HCT116 (cell line): ENCODE measurements at regions not wholly inside any gene's neighbourhood (a gene's known extent, or its start where the extent isn't known, plus 50 kb on each side); places are given as distances from the start of the nearest gene placed in this dataset.

Experiments
- ATAC-seq: fragments of 200-7000 bp; cut with Tn5 transposase; 2 replicates; pipeline ENCODE4 v1.9.1; 2020; ENCODE audit warnings: mild to moderate bottlenecking, moderate library complexity
- BruUV-seq: library from RNA; stranded (reverse); fragments of 400-500 nt; replicated peaks from 2 replicates; lab custom pipeline; 2021; lab: Mats Ljungman, UMichigan
- CTCF ChIA-PET: fragments of 300-600 bp; sonication (Branson Sonifier 250); formaldehyde crosslinking; loops from one replicate; lab custom pipeline; 2021; ENCODE audit warnings: antibody characterized with exemption; lab: Charles Lee
- POLR2A ChIA-PET: fragments of 300-600, 350-600 bp; sonication (Branson Sonifier 250); formaldehyde crosslinking; loops from one replicate; lab custom pipeline; 2021; ENCODE audit warnings: antibody characterized with exemption; lab: Charles Lee
- RAD21 ChIA-PET, 2 experiments: fragments of 300-600 bp; sonication (Branson Sonifier 250); formaldehyde crosslinking; loops; one replicate each; lab custom pipeline; 2023; ENCODE audit warnings: low total read pairs in 2 of 2; ENCODE audit not compliant: uncharacterized antibody in 2 of 2, unreplicated experiment in 2 of 2, low non-redundant PET in 1 of 2; lab: Charles Lee
- DNase-seq: peaks from one replicate; pipeline ENCODE4 v3.0.0-alpha.2; 2010; ENCODE audit warnings: low read depth, low spot score
- H2AFZ ChIP-seq: fragments of 200-600 bp; shearing (Covaris generic), sonication (generic); 2 replicates; pipeline ENCODE4 v1.6.1; 2017; ENCODE audit warnings: low read depth, mixed run types, mixed read lengths, antibody characterized with exemption, low read length; ENCODE audit not compliant: poor library complexity, severe bottlenecking
- H3K27ac ChIP-seq: 2 replicates; pipeline ENCODE4 v1.5.1; 2012; ENCODE audit warnings: low read depth, low read length
- H3K27me3 ChIP-seq: fragments of 200-600 bp; sonication (generic); 2 replicates; pipeline ENCODE4 v1.6.1; 2016; ENCODE audit warnings: mixed run types, low read length, mixed read lengths; ENCODE audit not compliant: insufficient read depth
- H3K36me3 ChIP-seq, 2 experiments: fragments of 200-500 bp in 1 of 2; fragments of 200-600 bp in 1 of 2; sonication (Bioruptor generic) in 1 of 2; sonication (generic) in 1 of 2; 2 replicates each; pipeline versions ENCODE4 v1.5.1 to v1.6.1; 2014 to 2016; ENCODE audit warnings: low read length in 2 of 2, inconsistent platforms in 1 of 2, mixed read lengths in 1 of 2, mixed run types in 1 of 2; ENCODE audit not compliant: insufficient read depth in 2 of 2, control insufficient read depth in 1 of 2
- H3K4me1 ChIP-seq, 2 experiments: fragments of 200-600 bp in 1 of 2; sonication (generic) in 1 of 2; 2 replicates each; pipeline versions ENCODE4 v1.5.1 to v1.6.1; 2012 to 2017; ENCODE audit warnings: low read length in 2 of 2, inconsistent platforms in 1 of 2, mild to moderate bottlenecking in 1 of 2, mixed read lengths in 1 of 2, mixed run types in 1 of 2, moderate library complexity in 1 of 2; ENCODE audit not compliant: insufficient read depth in 2 of 2, control insufficient read depth in 1 of 2
- H3K4me2 ChIP-seq: fragments of 200-600 bp; sonication (generic); 2 replicates; pipeline ENCODE4 v1.6.1; 2017; ENCODE audit warnings: mixed run types, low read length, mixed read lengths
- H3K4me3 ChIP-seq, 2 experiments: fragments of 200-600 bp in 1 of 2; sonication (generic) in 1 of 2; replicated peaks in 1 of 2; 2 replicates each; pipeline ENCODE4 v1.5.1; 2011 to 2016; ENCODE audit warnings: low read length in 2 of 2, control low read depth in 1 of 2, low read depth in 1 of 2, mild to moderate bottlenecking in 1 of 2, mixed read lengths in 1 of 2, mixed run types in 1 of 2
- H3K79me2 ChIP-seq: fragments of 200-600 bp; sonication (generic); 2 replicates; pipeline ENCODE4 v1.6.1; 2017; ENCODE audit warnings: mild to moderate bottlenecking, mixed run types, low read length, moderate library complexity, mixed read lengths; ENCODE audit not compliant: insufficient read depth
- H3K9ac ChIP-seq: fragments of 200-600 bp; sonication (generic); 2 replicates; pipeline ENCODE4 v1.6.1; 2016; ENCODE audit warnings: low read length, mixed read lengths
- H3K9me2 ChIP-seq: fragments of 200-600 bp; sonication (generic), shearing (Covaris generic); 2 replicates; pipeline ENCODE4 v1.6.1; 2017; ENCODE audit warnings: mixed run types, mild to moderate bottlenecking, moderate library complexity; ENCODE audit not compliant: insufficient read depth
- H3K9me3 ChIP-seq, 2 experiments: fragments of 200-500 bp in 1 of 2; fragments of 200-600 bp in 1 of 2; sonication (Bioruptor generic) in 1 of 2; sonication (generic) in 1 of 2; 2 replicates each; pipeline ENCODE4 v1.6.1; 2014 to 2017; ENCODE audit warnings: low read length in 2 of 2, mixed read lengths in 2 of 2, inconsistent platforms in 1 of 2, low read depth in 1 of 2, mild to moderate bottlenecking in 1 of 2, mixed run types in 1 of 2, moderate library complexity in 1 of 2; ENCODE audit not compliant: control insufficient read depth in 1 of 2, insufficient read depth in 1 of 2
- H4K20me1 ChIP-seq: fragments of 200-600 bp; sonication (generic), shearing (Covaris generic); 2 replicates; pipeline ENCODE4 v1.6.1; 2017; ENCODE audit warnings: mixed run types, mild to moderate bottlenecking, moderate library complexity; ENCODE audit not compliant: insufficient read depth
- CBX3 ChIP-seq: IDR thresholded peaks from 2 replicates; pipeline ENCODE4 v1.6.1; 2012; ENCODE audit warnings: low read depth
- CEBPB ChIP-seq: IDR thresholded peaks from 2 replicates; pipeline ENCODE4 v1.6.1; 2012; ENCODE audit warnings: low read depth
- POLR2AphosphoS5 ChIP-seq: IDR thresholded peaks from 2 replicates; pipeline ENCODE4 v1.6.1; 2011; ENCODE audit warnings: mild to moderate bottlenecking, low read depth, low read length, moderate library complexity
- SIN3A ChIP-seq: IDR thresholded peaks from 2 replicates; pipeline ENCODE4 v1.6.1; 2012; ENCODE audit warnings: low read depth
- SP1 ChIP-seq: IDR thresholded peaks from 2 replicates; pipeline ENCODE4 v1.6.1; 2012; ENCODE audit warnings: low read depth
- ZNF274 ChIP-seq: fragments of 200-500 bp; sonication (Bioruptor generic); IDR thresholded peaks from 2 replicates; pipeline ENCODE4 v1.6.1; 2014; ENCODE audit warnings: mild to moderate bottlenecking, low read depth, low read length, inconsistent platforms
- intact Hi-C: fragments of 100-400 bp; cut with micrococcal nuclease; formaldehyde crosslinking; loops from 2 replicates; pipeline ENCODE4 v1.10.0; 2022
- TF ChIP-seq, protein P1 (sequence below): IDR thresholded peaks from 2 replicates; pipeline ENCODE4 v1.6.1; 2012
- TF ChIP-seq, protein P2 (sequence below): IDR thresholded peaks from 2 replicates; pipeline ENCODE4 v1.6.1; 2012; ENCODE audit warnings: low read depth
- TF ChIP-seq, protein P3 (sequence below), 3 experiments: fragments of 200-600 bp in 1 of 3; sonication (generic) in 1 of 3; IDR thresholded peaks in 2 of 3; conservative IDR thresholded peaks in 1 of 3; 2 replicates each; pipeline ENCODE4 v1.5.1; 2012 to 2017; ENCODE audit warnings: low read depth in 2 of 3, low read length in 2 of 3, antibody characterized with exemption in 1 of 3, borderline replicate concordance in 1 of 3, control low read depth in 1 of 3, mild to moderate bottlenecking in 1 of 3, mixed read lengths in 1 of 3, mixed run types in 1 of 3, moderate library complexity in 1 of 3; ENCODE audit not compliant: insufficient read depth in 1 of 3

DNA sequence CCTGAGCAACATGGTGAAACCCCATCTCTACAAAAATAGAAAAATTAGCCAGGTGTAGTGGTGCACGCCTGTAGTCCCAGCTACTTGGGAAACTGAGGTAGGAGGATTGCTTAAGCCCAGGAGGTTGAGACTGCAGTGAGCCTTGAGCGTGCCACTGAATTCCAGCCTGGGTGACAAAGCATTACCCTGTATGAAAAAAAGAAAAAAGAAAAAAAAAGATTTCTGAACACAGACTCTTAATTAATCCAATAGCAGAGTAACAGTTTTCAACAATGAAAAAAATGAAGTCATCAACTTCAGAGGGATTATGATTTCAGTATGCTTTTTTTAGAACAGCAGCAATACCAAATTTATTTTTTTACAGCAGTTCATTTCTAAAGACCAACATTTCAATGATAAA, 118.8 kb upstream of the TNPO1 start:
- ChIA-PET POLR2A (no interaction called here), RAD21 (no interaction called here), CTCF (no interaction called here)
- H3K36me3 ChIP-seq, result no peaks in the 10 kb centered on the region
- H3K4me1 ChIP-seq, result no peaks in the 10 kb centered on the region
- ATAC-seq, result no peak
- no peak overlapping the region for H3K4me2 ChIP-seq
- H3K27ac ChIP-seq, result no peak overlapping the region
- no peaks in the 10 kb centered on the region for H4K20me1 ChIP-seq
- intact Hi-C loops, result loop anchor here (5.0 kb wide), 1 partner anchor 720 kb away; no protein-coding TSS in a partner anchor
- no peaks in the 10 kb centered on the region for H3K9me3 ChIP-seq
- no peak for DNase-seq
- H3K9ac ChIP-seq, result no peak overlapping the region
- H3K4me3 ChIP-seq, result no peak overlapping the region
- H2AFZ ChIP-seq, result no peak overlapping the region
- BruUV-seq, result no TSS peak
- no peak for TF ChIP-seq SP1
- TF ChIP-seq SIN3A, result no peak
- TF ChIP-seq, protein P1, sequence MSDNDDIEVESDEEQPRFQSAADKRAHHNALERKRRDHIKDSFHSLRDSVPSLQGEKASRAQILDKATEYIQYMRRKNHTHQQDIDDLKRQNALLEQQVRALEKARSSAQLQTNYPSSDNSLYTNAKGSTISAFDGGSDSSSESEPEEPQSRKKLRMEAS, result no peak
- TF ChIP-seq CBX3, result no peak
- TF ChIP-seq, protein P2, sequence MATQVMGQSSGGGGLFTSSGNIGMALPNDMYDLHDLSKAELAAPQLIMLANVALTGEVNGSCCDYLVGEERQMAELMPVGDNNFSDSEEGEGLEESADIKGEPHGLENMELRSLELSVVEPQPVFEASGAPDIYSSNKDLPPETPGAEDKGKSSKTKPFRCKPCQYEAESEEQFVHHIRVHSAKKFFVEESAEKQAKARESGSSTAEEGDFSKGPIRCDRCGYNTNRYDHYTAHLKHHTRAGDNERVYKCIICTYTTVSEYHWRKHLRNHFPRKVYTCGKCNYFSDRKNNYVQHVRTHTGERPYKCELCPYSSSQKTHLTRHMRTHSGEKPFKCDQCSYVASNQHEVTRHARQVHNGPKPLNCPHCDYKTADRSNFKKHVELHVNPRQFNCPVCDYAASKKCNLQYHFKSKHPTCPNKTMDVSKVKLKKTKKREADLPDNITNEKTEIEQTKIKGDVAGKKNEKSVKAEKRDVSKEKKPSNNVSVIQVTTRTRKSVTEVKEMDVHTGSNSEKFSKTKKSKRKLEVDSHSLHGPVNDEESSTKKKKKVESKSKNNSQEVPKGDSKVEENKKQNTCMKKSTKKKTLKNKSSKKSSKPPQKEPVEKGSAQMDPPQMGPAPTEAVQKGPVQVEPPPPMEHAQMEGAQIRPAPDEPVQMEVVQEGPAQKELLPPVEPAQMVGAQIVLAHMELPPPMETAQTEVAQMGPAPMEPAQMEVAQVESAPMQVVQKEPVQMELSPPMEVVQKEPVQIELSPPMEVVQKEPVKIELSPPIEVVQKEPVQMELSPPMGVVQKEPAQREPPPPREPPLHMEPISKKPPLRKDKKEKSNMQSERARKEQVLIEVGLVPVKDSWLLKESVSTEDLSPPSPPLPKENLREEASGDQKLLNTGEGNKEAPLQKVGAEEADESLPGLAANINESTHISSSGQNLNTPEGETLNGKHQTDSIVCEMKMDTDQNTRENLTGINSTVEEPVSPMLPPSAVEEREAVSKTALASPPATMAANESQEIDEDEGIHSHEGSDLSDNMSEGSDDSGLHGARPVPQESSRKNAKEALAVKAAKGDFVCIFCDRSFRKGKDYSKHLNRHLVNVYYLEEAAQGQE, result no peak
- TF ChIP-seq POLR2AphosphoS5, result no peak
- TF ChIP-seq, protein P3, sequence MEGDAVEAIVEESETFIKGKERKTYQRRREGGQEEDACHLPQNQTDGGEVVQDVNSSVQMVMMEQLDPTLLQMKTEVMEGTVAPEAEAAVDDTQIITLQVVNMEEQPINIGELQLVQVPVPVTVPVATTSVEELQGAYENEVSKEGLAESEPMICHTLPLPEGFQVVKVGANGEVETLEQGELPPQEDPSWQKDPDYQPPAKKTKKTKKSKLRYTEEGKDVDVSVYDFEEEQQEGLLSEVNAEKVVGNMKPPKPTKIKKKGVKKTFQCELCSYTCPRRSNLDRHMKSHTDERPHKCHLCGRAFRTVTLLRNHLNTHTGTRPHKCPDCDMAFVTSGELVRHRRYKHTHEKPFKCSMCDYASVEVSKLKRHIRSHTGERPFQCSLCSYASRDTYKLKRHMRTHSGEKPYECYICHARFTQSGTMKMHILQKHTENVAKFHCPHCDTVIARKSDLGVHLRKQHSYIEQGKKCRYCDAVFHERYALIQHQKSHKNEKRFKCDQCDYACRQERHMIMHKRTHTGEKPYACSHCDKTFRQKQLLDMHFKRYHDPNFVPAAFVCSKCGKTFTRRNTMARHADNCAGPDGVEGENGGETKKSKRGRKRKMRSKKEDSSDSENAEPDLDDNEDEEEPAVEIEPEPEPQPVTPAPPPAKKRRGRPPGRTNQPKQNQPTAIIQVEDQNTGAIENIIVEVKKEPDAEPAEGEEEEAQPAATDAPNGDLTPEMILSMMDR (IDR thresholded peaks at IDR 0.05 in 2 of 3, conservative IDR thresholded peaks at IDR 0.05 in 1 of 3; ENCODE audit: borderline replicate concordance in 1 of 3, insufficient read depth in 1 of 3, low read depth in 2 of 3, low read length in 2 of 3), result no peak
- no peak for TF ChIP-seq ZNF274
- no peak for TF ChIP-seq CEBPB
- H3K9me2 ChIP-seq, result no peaks in the 10 kb centered on the region
- no peaks in the 10 kb centered on the region for H3K79me2 ChIP-seq
- 0 out of 2 replicates have a peak, but pooled peaks cover 8% of the 10 kb centered on the region for H3K27me3 ChIP-seq
